Gastrocnemius medialis (tissue), 4 donors: ENCODE measurements at regions not wholly inside any gene's neighbourhood (a gene's known extent, or its start where the extent isn't known, plus 50 kb on each side); places are given as distances from the start of the nearest gene placed in this dataset.

ENCODE experiments used
- ATAC-seq, 2 donors: fragments of 150-250 bp; one replicate each; pipeline ENCODE4 v1.9.1; 2016
- DNase-seq, 2 donors: peaks; one replicate each; pipeline ENCODE4 v3.0.0-alpha.2; 2019
- H3K27ac ChIP-seq, 4 donors: fragments of 200-600 bp; sonication (generic); 1 replicate in 1 of 4; 2 replicates in 3 of 4; pipeline ENCODE4 v1.5.1; 2016 to 2018; ENCODE audit warnings: mild to moderate bottlenecking in 2 of 4, moderate library complexity in 1 of 4
- H3K27me3 ChIP-seq, 3 donors: fragments of 200-600 bp; sonication (generic) in 2 of 3; 1 replicate in 1 of 3; 2 replicates in 2 of 3; pipeline versions ENCODE4 v1.5.1 to v1.6.0; 2016 to 2019; ENCODE audit warnings: mild to moderate bottlenecking in 1 of 3, moderate library complexity in 1 of 3
- H3K36me3 ChIP-seq, 2 donors: fragments of 200-600 bp; sonication (generic) in 1 of 2; one replicate each; pipeline ENCODE4 v1.5.1; 2017 to 2018
- H3K4me1 ChIP-seq, 2 donors: fragments of 200-600 bp; sonication (generic) in 1 of 2; one replicate each; pipeline ENCODE4 v1.5.1; 2016 to 2017; ENCODE audit warnings: mild to moderate bottlenecking in 2 of 2
- H3K4me3 ChIP-seq, 4 donors: fragments of 200-600 bp; sonication (generic) in 3 of 4; 1 replicate in 1 of 4; 2 replicates in 3 of 4; pipeline ENCODE4 v1.5.1; 2016 to 2019; ENCODE audit warnings: mild to moderate bottlenecking in 2 of 4
- H3K9me3 ChIP-seq, 3 donors: fragments of 200-600 bp; sonication (generic) in 2 of 3; 1 replicate in 1 of 3; 2 replicates in 2 of 3; pipeline ENCODE4 v1.5.1; 2016 to 2019
- POLR2A ChIP-seq, 2 donors: fragments of 450-650 bp; IDR thresholded peaks; one replicate each; pipeline ENCODE4 v1.6.1; 2017; ENCODE audit warnings: antibody characterized with exemption in 2 of 2, mild to moderate bottlenecking in 2 of 2, moderate library complexity in 2 of 2
- in situ Hi-C, 4 donors: fragments of 200-750 bp; cut with MboI; loops; one replicate each; pipeline versions ENCODE4 v1.15.0 to v1.8.0; 2017; ENCODE audit warnings: low sequenced_read_pairs in 4 of 4
- intact Hi-C: fragments of 100-400 bp; cut with DNase I; formaldehyde crosslinking; loops from one replicate; pipeline ENCODE4 v1.15.1; 2023; ENCODE audit warnings: low total_unique reads
- TF ChIP-seq, protein P1 (sequence below), 5 experiments: fragments of 450-650 bp in 3 of 5; fragments of 200-600 bp in 2 of 5; sonication (generic) in 2 of 5; IDR thresholded peaks in 4 of 5; conservative IDR thresholded peaks in 1 of 5; 1 replicate in 4 of 5; 2 replicates in 1 of 5; pipeline ENCODE4 v1.5.1; 2016 to 2019; ENCODE audit warnings: antibody characterized with exemption in 5 of 5, mild to moderate bottlenecking in 3 of 5, moderate library complexity in 3 of 5

- Histone ChIP-seq H3K4me3 (no peak overlapping the region), H3K9me3 (no peaks in the 10 kb centered on the region), H3K27ac (no peak overlapping the region), H3K4me1 (no peaks in the 10 kb centered on the region), H3K27me3 (no peaks in the 10 kb centered on the region), H3K36me3 (no peaks in the 10 kb centered on the region)
- intact Hi-C loops (no loop called here), in situ Hi-C loops (no loop called here)
- no peak for DNase-seq
- TF ChIP-seq, protein P1, sequence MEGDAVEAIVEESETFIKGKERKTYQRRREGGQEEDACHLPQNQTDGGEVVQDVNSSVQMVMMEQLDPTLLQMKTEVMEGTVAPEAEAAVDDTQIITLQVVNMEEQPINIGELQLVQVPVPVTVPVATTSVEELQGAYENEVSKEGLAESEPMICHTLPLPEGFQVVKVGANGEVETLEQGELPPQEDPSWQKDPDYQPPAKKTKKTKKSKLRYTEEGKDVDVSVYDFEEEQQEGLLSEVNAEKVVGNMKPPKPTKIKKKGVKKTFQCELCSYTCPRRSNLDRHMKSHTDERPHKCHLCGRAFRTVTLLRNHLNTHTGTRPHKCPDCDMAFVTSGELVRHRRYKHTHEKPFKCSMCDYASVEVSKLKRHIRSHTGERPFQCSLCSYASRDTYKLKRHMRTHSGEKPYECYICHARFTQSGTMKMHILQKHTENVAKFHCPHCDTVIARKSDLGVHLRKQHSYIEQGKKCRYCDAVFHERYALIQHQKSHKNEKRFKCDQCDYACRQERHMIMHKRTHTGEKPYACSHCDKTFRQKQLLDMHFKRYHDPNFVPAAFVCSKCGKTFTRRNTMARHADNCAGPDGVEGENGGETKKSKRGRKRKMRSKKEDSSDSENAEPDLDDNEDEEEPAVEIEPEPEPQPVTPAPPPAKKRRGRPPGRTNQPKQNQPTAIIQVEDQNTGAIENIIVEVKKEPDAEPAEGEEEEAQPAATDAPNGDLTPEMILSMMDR (IDR thresholded peaks at IDR 0.05 in 4 of 5, conservative IDR thresholded peaks at IDR 0.05 in 1 of 5): no peak
- no peak for TF ChIP-seq POLR2A (IDR thresholded peaks at IDR 0.05)
- no peak for ATAC-seq
Observed at GRCh38 chr14:98705871-98706300, 566.1 kb downstream of the BCL11B start.

DNA sequence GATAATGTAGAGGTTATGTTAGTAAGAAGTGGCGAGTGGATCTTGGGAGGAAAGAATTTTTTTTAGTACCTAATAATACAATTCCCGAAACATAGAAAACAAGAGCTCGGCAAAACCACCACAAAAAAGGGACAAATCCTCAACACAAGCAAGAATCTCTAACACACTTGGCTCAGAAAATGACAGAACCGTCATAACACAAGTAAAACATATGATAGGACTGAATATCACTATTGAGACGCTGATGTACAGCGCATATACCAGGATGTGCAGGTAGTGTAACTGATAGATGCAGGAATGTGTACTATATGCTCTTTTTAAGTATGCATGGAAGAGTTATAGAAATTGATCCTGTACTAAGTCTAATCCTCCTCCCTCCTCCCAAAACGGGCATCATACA is 564.5 kb downstream of the BCL11B start:
- in situ Hi-C loops: no loop called here
- no peaks in the 10 kb centered on the region for H3K27me3 ChIP-seq

GRCh38 chr14:98708555-98708954 is 563.4 kb downstream of the BCL11B start:
- Histone ChIP-seq H3K4me1 (no peaks in the 10 kb centered on the region), H3K9me3 (no peaks in the 10 kb centered on the region), H3K36me3 (no peaks in the 10 kb centered on the region), H3K4me3 (no peak overlapping the region), H3K27me3 (no peaks in the 10 kb centered on the region), H3K27ac (no peak overlapping the region)
- TF ChIP-seq, protein P1 (IDR thresholded peaks at IDR 0.05 in 4 of 5, conservative IDR thresholded peaks at IDR 0.05 in 1 of 5): no peak
- no peak for TF ChIP-seq POLR2A (IDR thresholded peaks at IDR 0.05)
- DNase-seq: no peak
- ATAC-seq: no peak
- in situ Hi-C loops: no loop called here
- intact Hi-C loops: no loop called here

More for the DNA sequence above, 564.5 kb downstream of the BCL11B start:
- DNase-seq (no peak), ATAC-seq (no peak)
- no peaks in the 10 kb centered on the region for H3K4me1 ChIP-seq
- H3K27ac ChIP-seq: no peak overlapping the region
- intact Hi-C loops: no loop called here
- TF ChIP-seq, protein P1 (IDR thresholded peaks at IDR 0.05 in 4 of 5, conservative IDR thresholded peaks at IDR 0.05 in 1 of 5): no peak
- TF ChIP-seq POLR2A (IDR thresholded peaks at IDR 0.05): no peak
- H3K9me3 ChIP-seq: no peaks in the 10 kb centered on the region
- H3K4me3 ChIP-seq: no peak overlapping the region
- H3K36me3 ChIP-seq: no peaks in the 10 kb centered on the region

- Histone ChIP-seq H3K4me1 (peaks cover 11 to 12% of the 10 kb centered on the region in 2 donors), H3K4me3 (no peak overlapping the region), H3K9me3 (no peaks in the 10 kb centered on the region), H3K36me3 (no peaks in the 10 kb centered on the region), H3K27ac (no peak overlapping the region), H3K27me3 (no peaks in the 10 kb centered on the region)
- ATAC-seq (no peak), DNase-seq (no peak)
- intact Hi-C loops (no loop called here), in situ Hi-C loops (no loop called here)
- TF ChIP-seq POLR2A (IDR thresholded peaks at IDR 0.05): no peak
- TF ChIP-seq, protein P1 (IDR thresholded peaks at IDR 0.05 in 4 of 5, conservative IDR thresholded peaks at IDR 0.05 in 1 of 5): no peak
Observed at GRCh38 chr14:98711453-98711852, 560.5 kb downstream of the BCL11B start.
